Heart right ventricle (tissue), 16 donors: ENCODE measurements at regions not wholly inside any gene's neighbourhood (a gene's known extent, or its start where the extent isn't known, plus 50 kb on each side); places are given as distances from the start of the nearest gene placed in this dataset.

Source experiments
- ATAC-seq, 8 donors: fragments of 200-7000 bp; cut with Tn5 transposase; one replicate each; pipeline ENCODE4 v1.9.1; 2020; ENCODE audit warnings: mild to moderate bottlenecking in 8 of 8, moderate library complexity in 8 of 8, moderate number of reproducible peaks in 1 of 8
- DNase-seq, 2 donors: peaks; one replicate each; pipeline ENCODE4 v3.0.0-alpha.2; 2020
- H3K27ac ChIP-seq, 10 donors: fragments of 200-600 bp; sonication (generic) in 2 of 10; one replicate each; pipeline versions ENCODE4 v1.5.0 to v1.8.0; 2020 to 2022; ENCODE audit warnings: mild to moderate bottlenecking in 3 of 10
- H3K27me3 ChIP-seq, 7 donors: fragments of 200-600 bp; one replicate each; pipeline ENCODE4 v1.8.0; 2021 to 2022; ENCODE audit warnings: mild to moderate bottlenecking in 2 of 7
- H3K36me3 ChIP-seq, 9 donors: fragments of 200-600 bp; sonication (generic) in 1 of 9; one replicate each; pipeline versions ENCODE4 v1.5.0 to v1.8.0; 2020 to 2022; ENCODE audit warnings: mild to moderate bottlenecking in 2 of 9
- H3K4me1 ChIP-seq, 9 donors: fragments of 200-600 bp; sonication (generic) in 1 of 9; one replicate each; pipeline versions ENCODE4 v1.5.0 to v1.8.0; 2020 to 2022; ENCODE audit warnings: mild to moderate bottlenecking in 4 of 9
- H3K4me3 ChIP-seq, 10 donors: fragments of 200-600 bp; sonication (generic) in 2 of 10; one replicate each; pipeline versions ENCODE4 v1.5.0 to v1.8.0; 2020 to 2022; ENCODE audit warnings: mild to moderate bottlenecking in 7 of 10, moderate library complexity in 2 of 10
- H3K9me3 ChIP-seq, 11 donors: fragments of 200-600 bp in 10 of 11; sonication (generic) in 2 of 11; one replicate each; pipeline versions ENCODE4 v1.5.0 to v1.8.0; 2013 to 2022; ENCODE audit warnings: mild to moderate bottlenecking in 2 of 11, control low read depth in 1 of 11, moderate library complexity in 1 of 11
- CTCF ChIP-seq, 9 donors: fragments of 200-600 bp; sonication (generic) in 2 of 9; IDR thresholded peaks; one replicate each; pipeline versions ENCODE4 v1.5.0 to v1.8.0; 2021 to 2022; ENCODE audit warnings: antibody characterized with exemption in 9 of 9, mild to moderate bottlenecking in 5 of 9, moderate library complexity in 1 of 9
- WGBS, 2 donors: extraction: QIAGEN DNeasy Blood & Tissue Kit; methylation state at CpG; one replicate each; pipeline ENCODE4 v1.1.7; 2013; ENCODE audit warnings: inconsistent platforms in 1 of 2; 5-methylcytosine and 5-hydroxymethylcytosine counted together
- intact Hi-C, 10 donors: fragments of 100-400 bp; cut with DNase I; formaldehyde crosslinking; loops; one replicate each; pipeline versions ENCODE4 v1.11.1 to v1.14.2; 2022
- donor health status: Arrhythmogenic right ventricular cardiomyopathy.
- donor health status: ischemic (EF 13 %, LVEDD 7.1; RV severe dilation, severe dysfunction).
- donor health status: healthy with polysubstance abuse.
- donor health status: DM: no; HTN: yes; CAD: no.
- donor health status: DM: no; HTN: no; CAD: no.
- donor health status: ischemic (EF 25% LVEDD 6.9; RV normal size, moderate dysfunction).
- donor health status: ischemic (EF 25% LVEDD 5.7; RV mildly dilated, moderate dysfunction).
- donor health status: healthy.
- donor health status: DM: yes; HTN: yes; CAD: no.
- donor health status: Ischemic cardiomyopathy.
- donor health status: ischemic (EF 35%, LVEDD 5.7; RV mildly dilated, moderate dysfunction).
- donor health status: nonischemic (EF 11% LVEDD 7.7; RV severe dilation, severe dysfunction).
- donor health status: DM: yes; HTN: yes; CAD: no.
- donor health status: PGD.
- donor health status: ischemic (EF 29% LVEDD 5.4; RV normal size, mild dysfunction).
- donor health status: nonischemic (EF 23%, LVEDD 6.1; RV moderate dilation, normal function).

- TF ChIP-seq CTCF (IDR thresholded peaks at IDR 0.05), result no peak
- no peaks in the 10 kb centered on the region for H3K4me1 ChIP-seq
- H3K36me3 ChIP-seq, result no peaks in the 10 kb centered on the region
- peaks cover 0 to 3% (median 0%) of the 10 kb centered on the region in 7 donors for H3K27me3 ChIP-seq
- H3K9me3 ChIP-seq, result peaks cover 0 to 5% (median 0%) of the 10 kb centered on the region in 11 donors
- H3K4me3 ChIP-seq, result no peak overlapping the region
- 92 to 95% methylated on average over 2 of the region's 2 CpGs for WGBS, 2 donors
- intact Hi-C loops, result no loop called here
- no peak for ATAC-seq
- no peak overlapping the region for H3K27ac ChIP-seq
- DNase-seq, result no peak
Observed at GRCh38 chr10:105990529-105990928, 1174.0 kb downstream of the SORCS1 start.

- DNase-seq (no peak), ATAC-seq (no peak)
- Histone ChIP-seq H3K4me1 (no peaks in the 10 kb centered on the region), H3K27ac (no peak overlapping the region), H3K36me3 (no peaks in the 10 kb centered on the region), H3K27me3 (peaks cover 0 to 3% (median 0%) of the 10 kb centered on the region in 7 donors), H3K4me3 (no peak overlapping the region), H3K9me3 (peaks cover 0 to 5% (median 0%) of the 10 kb centered on the region in 11 donors)
- intact Hi-C loops, result no loop called here
- WGBS, 2 donors, result 90 to 92% methylated on average over 3 of the region's 3 CpGs
- no peak for TF ChIP-seq CTCF (IDR thresholded peaks at IDR 0.05)
Observed at GRCh38 chr10:105989995-105990394, 1174.5 kb downstream of the SORCS1 start.

GRCh38 chr10:105988848-105989247, 1175.7 kb downstream of the SORCS1 start:
- ATAC-seq (no peak), DNase-seq (no peak)
- WGBS, 2 donors, result 60 to 83% methylated on average over 1 of the region's 1 CpG
- Histone ChIP-seq H3K27me3 (peaks cover 0 to 3% (median 0%) of the 10 kb centered on the region in 7 donors), H3K27ac (no peak overlapping the region), H3K4me1 (no peaks in the 10 kb centered on the region), H3K9me3 (peaks cover 0 to 5% (median 0%) of the 10 kb centered on the region in 11 donors), H3K36me3 (no peaks in the 10 kb centered on the region), H3K4me3 (no peak overlapping the region)
- TF ChIP-seq CTCF (IDR thresholded peaks at IDR 0.05), result no peak
- intact Hi-C loops, result no loop called here

GRCh38 chr10:105986912-105987635, 1177.4 kb downstream of the SORCS1 start:
- DNase-seq (no peak), ATAC-seq (peak in 2 of 8 donors; percentile 42 to 57)
- 58 to 70% methylated on average over 3 of the region's 3 CpGs for WGBS, 2 donors
- Histone ChIP-seq H3K27ac (no peak overlapping the region), H3K27me3 (peaks cover 0 to 3% (median 0%) of the 10 kb centered on the region in 7 donors), H3K4me1 (no peaks in the 10 kb centered on the region), H3K36me3 (no peaks in the 10 kb centered on the region), H3K4me3 (no peak overlapping the region), H3K9me3 (peaks cover 0 to 5% (median 0%) of the 10 kb centered on the region in 11 donors)
- intact Hi-C loops, result no loop called here
- TF ChIP-seq CTCF (IDR thresholded peaks at IDR 0.05), result no peak
